DMS153 (cell line): ENCODE measurements at regions not wholly inside any gene's neighbourhood (a gene's known extent, or its start where the extent isn't known, plus 50 kb on each side); places are given as distances from the start of the nearest gene placed in this dataset.

ENCODE experiments used
- DNase-seq: peaks from one replicate; lab custom pipeline; 2025; lab: John Stamatoyannopoulos, UW

- no peak for DNase-seq
Measured at GRCh38 chr1:240672132-240672811, 60.3 kb upstream of the GREM2 start.

DNA sequence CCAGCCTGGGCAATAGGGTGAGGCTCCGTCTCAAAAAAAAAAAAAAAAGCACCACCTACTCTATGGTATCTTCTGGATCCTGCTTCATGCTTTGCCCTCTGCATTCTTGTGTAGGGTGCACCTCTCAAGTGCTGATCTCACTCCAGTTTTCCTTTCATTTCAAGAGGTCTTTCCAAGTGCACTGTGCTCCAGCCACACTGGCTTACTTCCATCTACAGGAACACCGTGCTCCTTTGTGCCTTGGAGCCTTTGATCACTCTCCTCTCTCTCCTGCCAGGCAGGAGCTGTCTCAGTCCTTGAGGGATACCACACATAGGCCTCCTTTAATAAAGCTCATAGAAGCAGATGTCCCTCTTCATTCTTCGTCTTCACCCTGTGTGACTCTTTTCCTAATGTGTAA lies 55.4 kb upstream of the GREM2 start:
- no peak for DNase-seq

- no peak for DNase-seq
Measured at GRCh38 chr1:240666568-240667198, 54.7 kb upstream of the GREM2 start.

DNA sequence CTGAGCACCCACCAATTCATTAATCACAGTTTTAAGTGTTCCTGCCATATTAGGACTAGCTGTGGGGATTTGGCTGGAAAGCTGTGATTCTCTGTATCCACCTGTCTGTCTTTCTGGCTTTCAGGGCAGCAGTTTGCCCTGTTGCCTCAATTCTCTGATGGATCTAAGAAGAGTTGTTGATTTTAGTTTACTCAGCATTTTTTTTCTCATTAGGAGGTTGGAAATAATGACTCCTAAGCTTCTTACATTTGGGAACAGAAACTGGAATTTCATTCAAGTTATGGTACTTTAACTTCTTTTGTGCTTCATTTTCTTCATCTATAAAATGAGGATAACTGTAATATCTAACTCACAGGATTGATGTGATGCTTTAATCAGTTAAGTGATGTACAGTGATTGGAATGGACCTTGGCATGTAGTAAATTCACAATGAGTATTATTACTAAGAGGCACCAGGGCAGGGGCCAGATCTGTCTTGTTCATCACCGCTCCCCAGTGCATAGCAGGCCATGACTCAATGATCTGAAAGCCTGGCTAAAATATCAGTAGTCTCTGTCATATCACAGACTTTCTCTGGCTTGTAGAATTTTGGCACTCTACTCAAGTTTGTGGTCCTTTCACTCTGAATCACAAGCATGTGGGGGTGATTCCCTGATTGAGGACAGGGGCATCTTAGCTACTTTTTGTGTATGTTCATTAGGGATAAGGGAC lies 51.4 kb upstream of the GREM2 start:
- DNase-seq = no peak
